B cell (primary cell): ENCODE measurements at regions not wholly inside any gene's neighbourhood (a gene's known extent, or its start where the extent isn't known, plus 50 kb on each side); places are given as distances from the start of the nearest gene placed in this dataset.

Source experiments
- ATAC-seq: fragments of 200-7000 bp; cut with Tn5 transposase; one replicate; pipeline ENCODE4 v1.10.0; 2021; ENCODE audit warnings: low read depth, mild to moderate bottlenecking, moderate number of reproducible peaks, moderate library complexity
- CTCF ChIA-PET: fragments of 350-600 bp; sonication (Branson Sonifier 250); formaldehyde crosslinking; loops from one replicate; lab custom pipeline; 2021; ENCODE audit warnings: antibody characterized with exemption, inconsistent platforms; lab: Charles Lee
- POLR2A ChIA-PET: fragments of 350-600 bp; sonication (Branson Sonifier 250); formaldehyde crosslinking; loops from one replicate; lab custom pipeline; 2021; ENCODE audit warnings: antibody characterized with exemption; lab: Charles Lee
- DNase-seq: peaks from one replicate; pipeline ENCODE4 v3.0.0; 2013
- H2AFZ ChIP-seq: 2 replicates; pipeline ENCODE4 v1.6.1; 2012; ENCODE audit warnings: mild to moderate bottlenecking, low read depth, low read length; ENCODE audit not compliant: insufficient read depth, poor library complexity, severe bottlenecking
- H3K27ac ChIP-seq, 2 donors: 1 replicate in 1 of 2; 2 replicates in 1 of 2; pipeline ENCODE4 v1.5.1; 2012 to 2013; ENCODE audit warnings: low read length in 2 of 2, mild to moderate bottlenecking in 2 of 2, moderate library complexity in 1 of 2
- H3K27me3 ChIP-seq, 4 experiments: fragments of 200-600 bp in 1 of 4; sonication (generic) in 1 of 4; replicated peaks in 1 of 4; 1 replicate in 2 of 4; 2 replicates in 2 of 4; pipeline versions ENCODE4 v1.6.1 to v1.7.0; 2013 to 2016; ENCODE audit warnings: low read length in 3 of 4, mild to moderate bottlenecking in 2 of 4, mixed read lengths in 1 of 4, moderate library complexity in 1 of 4; ENCODE audit not compliant: insufficient read depth in 4 of 4, control insufficient read depth in 3 of 4; ENCODE audit errors: control extremely low read depth in 1 of 4
- H3K36me3 ChIP-seq, 2 experiments: replicated peaks in 1 of 2; 1 replicate in 1 of 2; 2 replicates in 1 of 2; pipeline versions ENCODE4 v1.6.1 to v1.7.1; 2013; ENCODE audit warnings: low read length in 1 of 2; ENCODE audit not compliant: insufficient read depth in 2 of 2, control insufficient read depth in 1 of 2; ENCODE audit errors: control extremely low read depth in 1 of 2, extremely low read depth in 1 of 2
- H3K4me1 ChIP-seq, 2 donors: fragments of 200-600 bp in 1 of 2; sonication (generic) in 1 of 2; 1 replicate in 1 of 2; 2 replicates in 1 of 2; pipeline versions ENCODE4 v1.5.1 to v1.6.1; 2013 to 2017; ENCODE audit warnings: low read length in 2 of 2; ENCODE audit not compliant: control insufficient read depth in 2 of 2, insufficient read depth in 2 of 2
- H3K4me2 ChIP-seq: replicated peaks from 2 replicates; pipeline ENCODE3; 2012; ENCODE audit warnings: mild to moderate bottlenecking, low read depth, low read length; ENCODE audit not compliant: poor library complexity, severe bottlenecking
- H3K4me3 ChIP-seq, 5 experiments: fragments of 200-600 bp in 1 of 5; sonication (generic) in 1 of 5; 1 replicate in 3 of 5; 2 replicates in 2 of 5; pipeline versions ENCODE4 v1.5.1 to v1.7.0; 2011 to 2016; ENCODE audit warnings: low read length in 4 of 5, mild to moderate bottlenecking in 4 of 5, low read depth in 2 of 5, control low read depth in 1 of 5, moderate library complexity in 1 of 5; ENCODE audit not compliant: insufficient read depth in 1 of 5; ENCODE audit errors: control extremely low read depth in 1 of 5, extremely low read depth in 1 of 5
- H3K79me2 ChIP-seq: fragments of 200-600 bp; sonication (generic); one replicate; pipeline ENCODE4 v1.6.0; 2016; ENCODE audit warnings: low read length; ENCODE audit not compliant: control insufficient read depth, insufficient read depth
- H3K9ac ChIP-seq: fragments of 200-600 bp; sonication (generic); 2 replicates; pipeline ENCODE4 v1.6.1; 2017; ENCODE audit warnings: mild to moderate bottlenecking, low read length, moderate library complexity
- H3K9me3 ChIP-seq, 3 donors: one replicate each; pipeline versions ENCODE4 v1.6.1 to v1.7.1; 2013; ENCODE audit warnings: low read length in 2 of 3; ENCODE audit not compliant: control insufficient read depth in 2 of 3, insufficient read depth in 1 of 3; ENCODE audit errors: control extremely low read depth in 1 of 3
- H4K20me1 ChIP-seq: 2 replicates; pipeline ENCODE4 v1.6.0; 2012; ENCODE audit warnings: mild to moderate bottlenecking, low read length; ENCODE audit not compliant: insufficient read depth, control insufficient read depth, poor library complexity, severe bottlenecking
- H3K27ac Mint-ChIP-seq: one replicate; pipeline ENCODE4 v1.8.0; 2021; ENCODE audit warnings: mixed read lengths
- H3K27me3 Mint-ChIP-seq: one replicate; pipeline ENCODE4 v1.8.0; 2021; ENCODE audit warnings: mixed read lengths
- H3K4me1 Mint-ChIP-seq: one replicate; pipeline ENCODE4 v1.8.0; 2021; ENCODE audit warnings: mixed read lengths
- H3K4me3 Mint-ChIP-seq: one replicate; pipeline ENCODE4 v1.8.0; 2021; ENCODE audit warnings: mixed read lengths
- H3K9me3 Mint-ChIP-seq: one replicate; pipeline ENCODE4 v1.8.0; 2022; ENCODE audit warnings: mixed read lengths; ENCODE audit not compliant: insufficient read depth
- EZH2 ChIP-seq: IDR thresholded peaks from 2 replicates; pipeline ENCODE4 v1.6.1; 2012; ENCODE audit warnings: borderline replicate concordance, low read depth, mild to moderate bottlenecking, moderate library complexity, low read length; ENCODE audit not compliant: insufficient read depth, poor library complexity, severe bottlenecking
- WGBS: methylation state at CpG from one replicate; pipeline ENCODE4 v1.1.5; 2013; ENCODE audit warnings: missing lambda C conversion rate; ENCODE audit not compliant: insufficient coverage; 5-methylcytosine and 5-hydroxymethylcytosine counted together
- intact Hi-C: fragments of 100-400 bp; cut with micrococcal nuclease; formaldehyde crosslinking; loops from one replicate; pipeline ENCODE4 v1.10.0; 2022
- TF ChIP-seq, protein P1 (sequence below): fragments of 200-600 bp; IDR thresholded peaks from one replicate; pipeline ENCODE4 v1.8.0; 2022; ENCODE audit warnings: antibody characterized with exemption, mild to moderate bottlenecking

DNA sequence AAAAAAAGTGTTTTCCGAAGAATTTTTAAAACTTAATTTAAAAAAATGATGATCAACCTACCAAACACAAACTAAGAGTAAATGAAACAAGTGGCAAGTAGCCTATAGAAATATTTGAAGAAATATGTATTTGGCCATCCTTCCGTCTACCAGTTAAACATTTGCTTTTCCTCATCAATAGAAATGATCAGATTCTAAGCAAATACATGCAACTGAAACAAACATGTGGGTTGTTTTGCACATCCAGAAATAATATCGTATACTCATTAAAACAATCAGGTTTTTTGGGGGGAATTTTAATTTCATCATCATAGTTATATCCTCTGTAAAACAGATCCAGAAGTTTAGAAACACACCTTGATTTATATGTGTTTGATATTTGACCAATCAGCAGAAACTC is 1011.7 kb downstream of the GATA3 start:
- no peak overlapping the region for H3K9ac ChIP-seq
- no peak overlapping the region for H2AFZ ChIP-seq
- H3K4me3 ChIP-seq = no peak overlapping the region
- H3K4me1 ChIP-seq = no peaks in the 10 kb centered on the region
- intact Hi-C loops = no loop called here
- H3K36me3 ChIP-seq = no peaks in the 10 kb centered on the region
- H3K9me3 Mint-ChIP-seq = peaks cover 6% of the 10 kb centered on the region
- H3K79me2 ChIP-seq = no peaks in the 10 kb centered on the region
- no peak for TF ChIP-seq EZH2
- TF ChIP-seq, protein P1, sequence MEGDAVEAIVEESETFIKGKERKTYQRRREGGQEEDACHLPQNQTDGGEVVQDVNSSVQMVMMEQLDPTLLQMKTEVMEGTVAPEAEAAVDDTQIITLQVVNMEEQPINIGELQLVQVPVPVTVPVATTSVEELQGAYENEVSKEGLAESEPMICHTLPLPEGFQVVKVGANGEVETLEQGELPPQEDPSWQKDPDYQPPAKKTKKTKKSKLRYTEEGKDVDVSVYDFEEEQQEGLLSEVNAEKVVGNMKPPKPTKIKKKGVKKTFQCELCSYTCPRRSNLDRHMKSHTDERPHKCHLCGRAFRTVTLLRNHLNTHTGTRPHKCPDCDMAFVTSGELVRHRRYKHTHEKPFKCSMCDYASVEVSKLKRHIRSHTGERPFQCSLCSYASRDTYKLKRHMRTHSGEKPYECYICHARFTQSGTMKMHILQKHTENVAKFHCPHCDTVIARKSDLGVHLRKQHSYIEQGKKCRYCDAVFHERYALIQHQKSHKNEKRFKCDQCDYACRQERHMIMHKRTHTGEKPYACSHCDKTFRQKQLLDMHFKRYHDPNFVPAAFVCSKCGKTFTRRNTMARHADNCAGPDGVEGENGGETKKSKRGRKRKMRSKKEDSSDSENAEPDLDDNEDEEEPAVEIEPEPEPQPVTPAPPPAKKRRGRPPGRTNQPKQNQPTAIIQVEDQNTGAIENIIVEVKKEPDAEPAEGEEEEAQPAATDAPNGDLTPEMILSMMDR = no peak
- no peak overlapping the region for H3K4me2 ChIP-seq
- ATAC-seq (no peak), DNase-seq (no peak)
- H4K20me1 ChIP-seq = no peaks in the 10 kb centered on the region
- H3K27ac Mint-ChIP-seq = no peak overlapping the region
- no peaks in the 10 kb centered on the region for H3K27me3 ChIP-seq
- no peaks in the 10 kb centered on the region for H3K9me3 ChIP-seq
- WGBS = no CpG with 5 or more reads among the region's 3 CpGs
- H3K4me3 Mint-ChIP-seq = no peak overlapping the region
- H3K27ac ChIP-seq = no peak overlapping the region
- ChIA-PET POLR2A (no interaction called here), CTCF (no interaction called here)
- no peaks in the 10 kb centered on the region for H3K4me1 Mint-ChIP-seq
- no peaks in the 10 kb centered on the region for H3K27me3 Mint-ChIP-seq

DNA sequence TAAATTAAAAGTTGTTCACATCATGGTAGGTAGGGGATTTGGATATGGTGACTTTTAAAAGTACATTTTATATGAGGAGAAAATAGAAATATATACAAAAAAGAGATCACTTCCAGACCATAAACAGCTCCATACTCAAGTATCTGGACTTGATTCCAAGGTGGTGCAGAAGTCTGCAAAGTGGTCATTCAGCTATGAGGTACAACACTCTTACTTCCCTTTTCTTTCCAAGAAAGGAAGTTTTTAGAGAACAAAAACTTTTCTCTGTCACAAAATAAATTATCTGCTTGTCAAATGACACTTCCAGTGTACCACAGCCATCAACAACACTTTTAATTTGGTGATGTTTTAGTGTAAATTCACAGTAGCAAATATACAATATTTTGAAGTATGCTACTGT is 1013.5 kb downstream of the GATA3 start:
- H3K79me2 ChIP-seq = no peaks in the 10 kb centered on the region
- H3K27me3 ChIP-seq = no peaks in the 10 kb centered on the region
- H3K9ac ChIP-seq = no peak overlapping the region
- no peak overlapping the region for H3K4me2 ChIP-seq
- no peak overlapping the region for H3K4me3 ChIP-seq
- Mint-ChIP-seq H3K4me1 (no peaks in the 10 kb centered on the region), H3K4me3 (no peak overlapping the region), H3K27ac (no peak overlapping the region), H3K27me3 (no peaks in the 10 kb centered on the region), H3K9me3 (peaks cover 6% of the 10 kb centered on the region)
- no peaks in the 10 kb centered on the region for H4K20me1 ChIP-seq
- intact Hi-C loops = no loop called here
- no peak overlapping the region for H3K27ac ChIP-seq
- TF ChIP-seq, protein P1 = no peak
- no peak for TF ChIP-seq EZH2
- no peaks in the 10 kb centered on the region for H3K9me3 ChIP-seq
- POLR2A ChIA-PET = no interaction called here
- ATAC-seq = no peak
- CTCF ChIA-PET = no interaction called here
- no peak overlapping the region for H2AFZ ChIP-seq
- H3K36me3 ChIP-seq = no peaks in the 10 kb centered on the region
- no peak for DNase-seq
- H3K4me1 ChIP-seq = no peaks in the 10 kb centered on the region
